SK-N-SH (cell line): ENCODE measurements at regions not wholly inside any gene's neighbourhood (a gene's known extent, or its start where the extent isn't known, plus 50 kb on each side); places are given as distances from the start of the nearest gene placed in this dataset.

Experiments used
- CTCF ChIA-PET: fragments of 300-600, 350-600 bp; formaldehyde crosslinking; extraction: SDS; loops from one replicate; lab custom pipeline; 2021; lab: Yijun Ruan, JAX
- POLR2A ChIA-PET: fragments of 350-600 bp; sonication (Branson Sonifier 250); formaldehyde crosslinking; extraction: SDS; loops from one replicate; lab custom pipeline; 2020; ENCODE audit warnings: antibody characterized with exemption, inconsistent platforms; lab: Yijun Ruan, JAX
- DNase-seq: peaks from one replicate; pipeline ENCODE4 v3.0.0; 2012
- H2AFZ ChIP-seq: fragments of 200-600 bp; sonication (generic); 2 replicates; pipeline ENCODE4 v1.8.1; 2016; ENCODE audit warnings: antibody characterized with exemption, mild to moderate bottlenecking, low read depth
- H3F3A ChIP-seq: fragments of 200-600 bp; sonication (generic); replicated peaks from 2 replicates; pipeline ENCODE3; 2016; ENCODE audit warnings: antibody characterized with exemption, mild to moderate bottlenecking; ENCODE audit not compliant: insufficient read depth
- H3K27ac ChIP-seq, 2 experiments: fragments of 200-500 bp in 1 of 2; fragments of 200-600 bp in 1 of 2; sonication (Bioruptor generic) in 1 of 2; sonication (generic), shearing (Covaris generic) in 1 of 2; 2 replicates each; pipeline versions ENCODE4 v1.5.1 to v1.6.1; 2014 to 2016; ENCODE audit warnings: low read depth in 2 of 2, inconsistent platforms in 1 of 2, low read length in 1 of 2, mild to moderate bottlenecking in 1 of 2, mixed read lengths in 1 of 2
- H3K27me3 ChIP-seq: fragments of 200-600 bp; sonication (generic), shearing (Covaris generic); 2 replicates; pipeline ENCODE4 v1.6.1; 2016; ENCODE audit warnings: mixed run types; ENCODE audit not compliant: insufficient read depth
- H3K36me3 ChIP-seq, 2 experiments: fragments of 200-500 bp in 1 of 2; fragments of 200-600 bp in 1 of 2; sonication (Bioruptor generic) in 1 of 2; sonication (generic) in 1 of 2; replicated peaks in 1 of 2; 2 replicates each; pipeline versions ENCODE3 to v1.5.1; 2014 to 2016; ENCODE audit warnings: low read length in 1 of 2, mild to moderate bottlenecking in 1 of 2; ENCODE audit not compliant: insufficient read depth in 2 of 2, control insufficient read depth in 1 of 2
- H3K4me1 ChIP-seq, 2 experiments: fragments of 200-500 bp in 1 of 2; fragments of 200-600 bp in 1 of 2; sonication (Bioruptor generic) in 1 of 2; sonication (generic), shearing (Covaris generic) in 1 of 2; 2 replicates each; pipeline versions ENCODE4 v1.5.1 to v1.6.1; 2014 to 2016; ENCODE audit warnings: low read depth in 1 of 2, low read length in 1 of 2, mixed run types in 1 of 2; ENCODE audit not compliant: insufficient read depth in 2 of 2, control insufficient read depth in 1 of 2
- H3K4me2 ChIP-seq: fragments of 200-600 bp; sonication (generic), shearing (Covaris generic); 2 replicates; pipeline ENCODE4 v1.6.1; 2017; ENCODE audit warnings: mixed run types
- H3K4me3 ChIP-seq, 2 experiments: fragments of 200-500 bp in 1 of 2; fragments of 200-600 bp in 1 of 2; sonication (Bioruptor generic) in 1 of 2; sonication (generic), shearing (Covaris generic) in 1 of 2; 2 replicates each; pipeline versions ENCODE4 v1.5.1 to v1.8.1; 2014 to 2016; ENCODE audit warnings: low read depth in 2 of 2, inconsistent platforms in 1 of 2, low read length in 1 of 2, mild to moderate bottlenecking in 1 of 2, mixed read lengths in 1 of 2, moderate library complexity in 1 of 2
- H3K79me2 ChIP-seq: fragments of 200-600 bp; sonication (generic); 2 replicates; pipeline ENCODE4 v1.8.1; 2017; ENCODE audit warnings: mild to moderate bottlenecking; ENCODE audit not compliant: insufficient read depth
- H3K9ac ChIP-seq: fragments of 200-600 bp; sonication (generic); 2 replicates; pipeline ENCODE4 v1.6.1; 2017; ENCODE audit warnings: mixed run types
- H3K9me2 ChIP-seq: fragments of 200-600 bp; sonication (generic); 2 replicates; pipeline ENCODE4 v1.6.1; 2017; ENCODE audit warnings: mixed run types
- H3K9me3 ChIP-seq: fragments of 200-600 bp; sonication (generic); 2 replicates; pipeline ENCODE4 v1.6.1; 2017; ENCODE audit warnings: mixed run types, mild to moderate bottlenecking, moderate library complexity
- H4K20me1 ChIP-seq: fragments of 200-600 bp; sonication (generic); 2 replicates; pipeline ENCODE4 v1.6.1; 2017; ENCODE audit warnings: mild to moderate bottlenecking, mixed run types; ENCODE audit not compliant: insufficient read depth
- CHD2 ChIP-seq: fragments of 150-350 bp; IDR thresholded peaks from 2 replicates; pipeline ENCODE4 v1.6.1; 2018; ENCODE audit warnings: low read length; ENCODE audit not compliant: partially characterized antibody
- FOXM1 ChIP-seq: IDR thresholded peaks from 2 replicates; pipeline ENCODE4 v1.4.0; 2012; ENCODE audit warnings: low read depth, mild to moderate bottlenecking
- IRF3 ChIP-seq: fragments of 150-350 bp; IDR thresholded peaks from 2 replicates; pipeline ENCODE4 v1.6.1; 2016; ENCODE audit warnings: mild to moderate bottlenecking, low read depth, low read length
- NFIC ChIP-seq: IDR thresholded peaks from 2 replicates; pipeline ENCODE4 v1.4.0; 2012; ENCODE audit warnings: borderline replicate concordance
- POLR2AphosphoS5 ChIP-seq: IDR thresholded peaks from 2 replicates; pipeline ENCODE4 v1.6.1; 2012; ENCODE audit warnings: low read depth, low read length
- RAD21 ChIP-seq: IDR thresholded peaks from 2 replicates; pipeline ENCODE4 v1.6.1; 2012; ENCODE audit warnings: mild to moderate bottlenecking, low read length
- REST ChIP-seq: IDR thresholded peaks from 2 replicates; pipeline ENCODE4 v1.6.1; 2012; ENCODE audit warnings: mild to moderate bottlenecking, low read depth, low read length, moderate library complexity
- SIN3A ChIP-seq: IDR thresholded peaks from 2 replicates; pipeline ENCODE4 v1.6.1; 2012; ENCODE audit warnings: low read depth, mild to moderate bottlenecking, low read length, moderate library complexity, borderline replicate concordance
- TEAD4 ChIP-seq: IDR thresholded peaks from 2 replicates; pipeline ENCODE4 v1.4.0; 2012; ENCODE audit warnings: mild to moderate bottlenecking, borderline replicate concordance; ENCODE audit not compliant: insufficient read depth
- USF1 ChIP-seq: IDR thresholded peaks from 2 replicates; pipeline ENCODE4 v1.4.0; 2012; ENCODE audit warnings: low read depth, borderline replicate concordance
- WGBS: methylation state at CpG from one replicate; pipeline ENCODE4 v1.1.6; 2017; ENCODE audit warnings: low lambda C conversion rate; 5-methylcytosine and 5-hydroxymethylcytosine counted together

- peak; percentile 48; the same call in 1 of the 2 replicates for TF ChIP-seq POLR2AphosphoS5
- no peak for TF ChIP-seq USF1
- no peak for TF ChIP-seq REST
- TF ChIP-seq FOXM1: no peak
- TF ChIP-seq TEAD4: peak; percentile 87; the same call in 1 of the 2 replicates
- peak; percentile 77; the same call in 1 of the 2 replicates for TF ChIP-seq NFIC
- peak; percentile 15; the same call in 1 of the 2 replicates for TF ChIP-seq RAD21
Observed at GRCh38 chr11:10394229-10395101, 60.6 kb upstream of the AMPD3 start (continued).

- Histone ChIP-seq H3F3A (peaks cover 14% of the 10 kb centered on the region), H3K27me3 (no peaks in the 10 kb centered on the region), H3K79me2 (no peaks in the 10 kb centered on the region), H3K27ac (peak overlapping the region; percentile 51 to 84), H3K4me2 (0 out of 2 replicates have a peak overlapping the region, but pooled peaks have one; percentile 21), H3K4me1 (peaks cover 9 to 38% of the 10 kb centered on the region in 2 experiments; a peak in 3 of 4 replicates), H2AFZ (no peak overlapping the region), H3K9me2 (no peaks in the 10 kb centered on the region), H3K36me3 (no peaks in the 10 kb centered on the region), H3K9me3 (no peaks in the 10 kb centered on the region), H3K9ac (no peak overlapping the region), H3K4me3 (no peak overlapping the region), H4K20me1 (no peaks in the 10 kb centered on the region)
- DNase-seq: no peak
- ChIA-PET CTCF (interaction anchor here (0.8 to 1.3 kb wide), 6 partner anchors 11 to 637 kb away, joined by 3 to 7 read pairs (median 4); no protein-coding TSS in a partner anchor), POLR2A (no interaction called here)
- WGBS: 69% methylated on average over 5 of the region's 6 CpGs
- TF ChIP-seq SIN3A (no peak), CHD2 (no peak), USF1 (no peak), IRF3 (no peak)
Observed at GRCh38 chr11:10395166-10395897, 59.7 kb upstream of the AMPD3 start.
